NCI-H748 treated with DMSO at 0.1 percent for 48 hours (cell line): ENCODE measurements at regions not wholly inside any gene's neighbourhood (a gene's known extent, or its start where the extent isn't known, plus 50 kb on each side); places are given as distances from the start of the nearest gene placed in this dataset.
A peak's percentile ranks its signal among the peaks of the same experiment; 100 is the strongest.
"Not testable (repeated sequence)": the region's sequence is repeated elsewhere in the genome, so short reads cannot be mapped to it uniquely, and the experiment has no call there.

Experiments used
- DNase-seq: peaks from one replicate; lab custom pipeline; 2025; lab: John Stamatoyannopoulos, UW

GRCh38 chr9:89670801-89671434 is 66.1 kb downstream of the GADD45G start:
- no peak for DNase-seq

DNA sequence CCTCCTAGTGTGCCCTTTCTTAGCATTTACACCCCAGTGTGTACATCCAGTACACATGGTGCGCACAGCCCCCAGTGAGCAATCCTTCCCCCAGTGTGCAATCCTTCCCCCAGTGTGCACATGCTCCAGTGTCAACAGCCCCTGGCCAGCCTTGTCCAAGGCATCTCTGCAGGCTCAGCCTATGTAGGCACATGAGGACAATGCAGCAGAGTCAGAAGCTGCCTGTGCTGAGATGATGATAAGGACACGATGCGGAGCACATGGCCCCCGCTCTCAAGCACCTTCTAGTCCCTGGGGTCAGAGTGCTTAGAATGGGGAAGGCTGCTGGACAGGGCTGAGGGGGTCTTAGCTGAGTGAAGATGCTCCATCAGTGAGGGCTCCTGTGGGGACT is 69.8 kb downstream of the GADD45G start:
- DNase-seq: no peak

DNA sequence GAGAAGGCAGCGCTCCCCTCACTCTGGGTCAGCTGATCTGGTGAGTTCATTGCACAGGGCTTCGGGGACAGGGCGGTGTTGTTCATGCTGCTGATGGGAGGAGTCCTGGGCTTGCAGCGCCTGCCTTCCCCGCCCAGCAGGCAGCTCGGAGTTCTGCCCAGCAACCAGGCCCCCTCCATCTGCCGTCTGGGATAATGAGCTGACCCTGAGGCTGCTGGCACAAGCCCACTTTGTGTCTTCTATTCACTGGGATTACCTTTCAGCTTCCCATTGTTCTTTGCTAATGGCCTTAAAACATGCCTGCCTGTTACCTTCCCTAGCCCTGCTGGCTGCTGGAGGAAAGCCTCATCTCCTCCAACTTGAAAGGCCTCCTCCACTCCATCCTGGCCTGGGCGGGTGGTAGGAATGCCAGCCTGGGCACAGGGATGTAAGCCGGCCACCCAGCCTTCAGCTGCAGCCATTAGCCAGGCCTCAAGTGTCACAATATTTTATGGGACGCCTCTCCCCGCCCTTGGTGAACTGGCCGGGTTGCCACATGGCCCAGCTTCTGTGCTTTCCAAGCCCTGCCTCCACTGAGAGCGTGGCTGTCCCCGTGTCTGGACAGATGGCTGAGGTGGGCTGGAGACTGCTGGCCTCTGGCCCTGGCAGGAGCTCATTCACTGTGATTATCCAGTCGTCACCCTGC is 70.4 kb downstream of the GADD45G start:
- peak; percentile 96 for DNase-seq

GRCh38 chr9:89676281-89676680 is 71.5 kb downstream of the GADD45G start:
- DNase-seq: peak; percentile 43

DNA sequence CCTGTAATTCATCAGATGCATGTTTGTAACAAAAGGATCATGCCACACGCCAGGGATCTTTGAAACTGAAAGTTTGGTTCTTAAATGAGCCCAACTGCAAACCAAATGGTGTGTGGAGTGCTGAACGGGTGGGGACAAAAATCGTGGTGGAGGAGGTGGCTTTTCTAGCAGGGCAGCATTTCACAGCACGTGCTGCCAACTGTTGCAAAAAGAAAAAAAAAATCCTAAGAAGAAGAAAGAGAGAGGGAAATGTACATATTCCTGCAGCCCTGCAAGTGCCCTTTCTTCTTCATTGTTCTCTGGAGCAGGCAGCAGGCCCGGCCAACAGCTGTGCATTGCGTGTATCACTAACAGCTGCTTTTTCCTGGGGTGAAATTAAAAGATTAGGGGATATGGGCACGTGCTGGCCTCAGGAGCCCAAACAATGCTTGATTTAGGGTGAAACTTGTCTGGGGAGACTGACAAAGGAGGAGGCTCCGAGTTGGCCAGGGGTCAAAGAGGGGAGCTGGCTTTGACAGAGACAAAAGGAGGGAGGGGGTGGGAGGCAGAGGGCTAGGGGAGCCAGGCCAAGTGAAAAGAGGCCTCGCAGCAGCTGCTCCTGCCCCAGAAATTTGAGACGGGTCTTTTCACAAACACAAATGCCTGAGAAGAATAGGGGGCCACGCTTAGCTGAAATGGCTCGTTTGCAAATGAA is 73.0 kb downstream of the GADD45G start:
- DNase-seq: peak; percentile 87

DNA sequence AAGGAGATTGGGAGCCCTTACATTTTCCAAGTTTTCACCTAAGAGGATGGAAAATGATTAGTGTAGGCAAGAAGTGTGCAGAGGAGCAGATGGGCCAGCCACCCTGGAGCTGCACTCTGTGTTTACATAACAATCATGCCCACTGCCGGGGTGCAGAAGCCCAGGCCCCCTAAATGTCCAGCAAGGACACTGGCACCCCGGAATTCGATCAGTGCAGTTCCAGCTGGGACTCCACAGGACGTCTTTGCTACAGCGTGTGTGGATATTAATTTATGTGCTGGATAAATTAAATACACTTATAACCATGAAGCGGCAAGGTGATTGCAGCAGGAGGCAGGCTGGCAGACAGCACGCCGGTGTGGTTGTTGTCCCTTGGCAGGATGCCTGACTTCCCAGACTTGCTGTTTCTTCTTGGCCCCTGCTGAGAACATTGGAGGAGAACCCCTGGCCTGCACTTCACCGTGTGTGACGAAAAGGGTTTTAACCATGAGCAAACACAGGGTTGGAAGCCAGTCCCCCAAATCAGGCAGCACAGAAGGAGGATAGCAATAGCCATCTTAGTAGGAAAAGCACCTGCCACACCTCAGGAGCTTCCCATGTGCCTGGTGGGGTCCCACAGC is 73.7 kb downstream of the GADD45G start:
- DNase-seq: peak; percentile 74

GRCh38 chr9:89679016-89679415 is 74.2 kb downstream of the GADD45G start:
- no peak for DNase-seq

- no peak for DNase-seq
Observed at GRCh38 chr9:89679581-89679980, 74.8 kb downstream of the GADD45G start.

- DNase-seq: no peak
Observed at GRCh38 chr9:89680547-89681467, 76.0 kb downstream of the GADD45G start.

DNA sequence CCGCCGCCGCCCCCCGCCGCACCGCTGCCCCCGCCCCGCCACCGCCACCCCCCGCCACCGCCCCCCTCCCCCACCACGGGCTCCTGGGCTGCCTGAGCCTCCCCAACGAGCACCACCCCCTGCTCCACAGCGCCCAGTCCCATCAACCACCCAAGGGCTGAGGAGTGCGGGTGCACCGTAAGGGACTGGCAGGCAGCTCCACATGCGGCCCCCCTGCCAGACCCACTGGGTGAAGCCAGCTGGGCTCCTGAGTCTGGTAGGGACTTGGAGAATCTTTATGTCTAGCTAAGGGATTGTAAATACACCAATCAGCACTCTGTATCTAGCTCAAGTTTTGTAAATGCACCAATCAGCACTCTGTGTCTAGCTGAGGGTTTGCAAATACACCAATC is 76.7 kb downstream of the GADD45G start:
- DNase-seq: not testable (repeated sequence)

- DNase-seq: no peak
Observed at GRCh38 chr9:89683626-89684025, 78.8 kb downstream of the GADD45G start.

GRCh38 chr9:89684218-89684617 is 79.4 kb downstream of the GADD45G start:
- DNase-seq: no peak

DNA sequence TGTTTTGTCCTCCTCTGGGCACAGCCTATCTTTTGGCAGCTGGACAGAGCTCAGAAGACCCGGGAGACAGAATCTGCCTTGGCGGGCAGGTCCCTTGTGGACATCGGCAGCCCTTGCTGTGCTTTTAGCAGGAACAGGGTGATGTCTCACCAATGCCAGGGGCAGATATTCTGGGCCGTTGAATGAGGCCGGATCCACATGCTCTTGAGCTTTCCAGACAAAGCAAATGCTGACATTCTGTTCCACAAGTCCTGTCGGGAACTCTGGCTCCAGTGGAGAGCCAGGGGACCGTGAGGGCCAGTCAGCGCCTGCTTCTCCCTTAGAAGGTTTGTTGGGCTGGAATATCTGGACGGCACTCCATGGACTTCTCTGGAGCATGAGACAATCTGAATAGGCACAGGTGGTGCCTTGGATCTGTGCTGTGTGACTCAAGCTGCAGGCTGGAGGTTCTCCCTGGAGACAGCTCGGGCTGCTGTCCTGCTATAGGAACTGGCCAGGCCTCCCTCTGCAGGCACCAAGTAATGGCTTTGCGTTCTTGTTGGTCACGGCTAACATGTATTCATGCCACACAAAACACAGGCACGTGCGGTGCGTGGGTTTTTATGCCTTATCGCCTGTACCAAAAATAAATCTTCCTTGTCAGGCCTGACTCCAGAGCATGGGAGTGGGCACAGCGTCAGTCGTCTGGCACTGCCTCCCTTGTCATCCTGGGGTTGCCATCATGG is 80.3 kb downstream of the GADD45G start:
- no peak for DNase-seq

DNA sequence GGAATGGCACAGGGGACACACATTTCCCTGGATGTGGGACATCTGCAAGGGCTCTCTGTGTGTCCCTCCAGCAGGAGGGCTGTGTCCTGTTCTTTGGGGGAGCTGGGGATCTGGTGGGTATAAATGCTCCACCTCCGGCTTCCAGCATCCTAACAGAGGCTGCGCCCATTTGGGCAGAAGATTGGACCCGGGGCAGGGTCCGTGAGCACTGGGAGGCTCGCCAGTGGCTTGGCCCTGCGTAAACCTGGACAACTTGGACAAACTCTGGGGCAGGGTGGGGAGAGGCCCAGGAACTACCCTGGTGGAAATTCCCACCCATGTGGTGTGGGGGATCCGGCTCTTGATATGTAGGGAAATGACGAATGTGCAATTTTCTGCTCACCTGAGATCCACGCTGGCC is 80.9 kb downstream of the GADD45G start:
- no peak for DNase-seq

DNA sequence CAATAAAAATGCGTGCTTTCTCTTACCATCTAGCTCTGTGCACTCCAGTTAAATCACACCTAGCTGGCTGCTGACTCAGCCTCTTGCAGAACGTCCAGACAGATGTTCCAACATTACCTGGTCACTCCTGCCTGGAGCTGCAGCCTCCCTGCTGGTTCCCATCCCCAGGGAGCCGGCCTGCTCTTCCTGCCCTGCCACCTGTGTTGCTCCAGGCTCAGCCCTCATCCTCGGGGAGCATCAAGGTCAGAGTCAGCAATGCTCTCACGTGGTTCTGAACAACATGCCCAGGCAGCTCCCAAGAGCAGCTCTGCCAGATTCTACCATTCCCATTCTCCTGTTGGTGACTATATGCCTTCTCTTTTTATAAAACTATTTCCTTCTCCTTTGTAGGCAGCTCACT is 81.3 kb downstream of the GADD45G start:
- DNase-seq: peak; percentile 62

DNA sequence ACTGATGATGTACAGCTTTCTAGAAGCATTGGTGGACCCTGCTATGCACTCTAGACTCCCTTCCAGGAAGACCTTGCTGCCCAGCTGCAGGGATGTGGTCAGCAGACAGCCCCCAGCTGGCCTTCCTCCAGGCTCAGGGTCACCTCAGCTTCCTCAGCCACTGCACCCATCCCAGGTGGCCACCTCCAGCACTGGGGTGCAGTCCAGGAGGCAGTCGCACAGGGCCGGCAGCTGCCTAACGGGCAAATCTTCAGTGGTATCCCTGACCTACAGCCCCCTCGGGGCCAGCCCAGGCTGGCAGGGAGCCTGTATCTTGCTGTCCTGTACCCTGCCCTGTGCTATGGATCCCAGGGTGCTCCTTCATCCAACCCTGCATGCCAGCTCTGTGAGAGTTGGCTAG is 81.8 kb downstream of the GADD45G start:
- no peak for DNase-seq

GRCh38 chr9:89687188-89687587 is 82.4 kb downstream of the GADD45G start:
- DNase-seq: peak; percentile 72

DNA sequence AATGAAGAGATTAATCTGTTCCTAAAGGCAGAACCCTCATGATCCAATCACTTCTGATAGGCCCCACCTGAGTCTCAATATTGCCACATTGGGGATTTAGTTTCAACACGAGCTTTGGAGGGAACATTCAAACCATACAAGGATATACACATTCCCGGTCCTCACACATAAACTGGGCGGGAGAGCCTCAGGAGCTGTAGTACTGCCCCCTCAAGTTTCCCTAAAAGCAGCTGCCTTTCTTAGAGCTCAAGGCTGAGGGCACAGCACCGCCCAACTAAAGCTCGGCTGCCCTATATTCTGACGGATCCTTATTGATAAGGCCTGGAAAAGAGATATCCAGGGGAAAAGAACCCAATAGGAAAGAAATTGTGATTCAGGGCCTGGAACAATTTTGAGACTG is 83.0 kb downstream of the GADD45G start:
- no peak for DNase-seq

DNA sequence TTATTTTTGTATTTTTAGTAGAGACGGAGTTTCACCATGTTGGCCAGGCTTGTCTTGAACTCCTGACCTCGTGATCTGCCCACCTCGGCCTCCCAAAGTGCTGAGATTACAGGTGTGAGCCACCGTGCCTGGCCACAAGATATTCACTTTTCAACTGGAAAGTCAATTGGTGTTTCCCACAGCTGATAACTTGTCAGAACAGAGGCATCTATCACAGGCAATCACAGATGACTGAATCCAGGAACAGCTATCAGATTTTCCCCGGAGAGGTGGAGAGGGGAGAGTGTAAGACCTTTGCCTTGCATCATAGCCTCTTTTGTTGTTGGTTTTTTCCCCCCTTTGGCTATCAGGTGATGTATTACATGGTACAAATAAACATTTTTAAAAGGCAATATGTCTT is 84.5 kb downstream of the GADD45G start:
- DNase-seq: not testable (repeated sequence)

DNA sequence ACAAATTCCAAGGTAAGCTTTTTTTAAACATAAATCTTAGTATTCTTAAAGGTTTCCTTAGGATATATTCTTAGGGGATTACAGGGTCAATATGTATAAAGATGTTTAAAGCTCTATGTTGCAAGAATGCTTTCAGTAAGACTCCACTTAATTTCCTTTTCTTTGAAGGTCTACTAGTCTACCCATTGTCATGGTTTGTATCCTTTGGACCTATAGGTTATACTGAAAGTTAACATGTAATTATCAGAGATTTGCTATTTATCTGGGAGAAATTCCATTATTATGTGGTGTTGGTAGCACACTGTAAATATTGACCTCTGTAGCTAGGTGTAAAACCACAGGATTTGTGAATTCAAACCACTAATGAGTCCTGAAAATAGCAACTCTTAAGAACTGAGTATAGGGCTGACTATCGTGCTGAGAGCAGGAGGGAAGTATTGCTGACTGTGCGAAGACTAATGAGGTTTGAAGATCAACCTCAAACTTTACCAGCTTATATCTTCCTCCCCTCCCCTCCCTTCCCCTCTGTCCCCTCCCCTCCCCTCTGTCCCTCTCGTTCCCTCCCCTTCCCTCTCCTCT is 85.6 kb downstream of the GADD45G start:
- no peak for DNase-seq

DNA sequence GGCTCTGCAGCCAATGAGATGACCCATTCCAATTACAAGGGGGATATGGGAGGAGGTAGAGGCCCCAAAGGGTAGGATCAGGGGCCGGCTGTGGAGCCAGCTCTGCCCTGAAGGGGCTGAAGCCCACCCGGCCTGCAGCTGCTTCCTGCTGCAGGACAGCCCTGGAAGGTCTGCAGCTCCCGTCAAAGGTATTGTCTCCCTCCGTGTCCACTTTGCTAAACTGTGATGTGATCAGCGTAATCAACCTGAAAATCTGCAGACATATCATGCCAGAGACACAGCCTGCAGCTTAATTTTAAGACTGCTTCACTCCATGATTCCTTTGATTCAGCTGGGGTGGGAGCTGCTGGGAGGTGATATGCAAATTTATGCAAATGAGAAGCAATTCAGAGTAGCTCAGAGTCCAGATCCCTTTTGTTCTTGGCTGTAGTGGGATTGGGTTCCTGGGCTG is 90.7 kb downstream of the GADD45G start:
- no peak for DNase-seq
